Nephron progenitor cell (in vitro differentiated cells): ENCODE measurements at regions not wholly inside any gene's neighbourhood (a gene's known extent, or its start where the extent isn't known, plus 50 kb on each side); places are given as distances from the start of the nearest gene placed in this dataset.

ENCODE experiments used
- DNase-seq: peaks from one replicate; pipeline ENCODE4 v3.0.0; 2021
- H3K27ac Mint-ChIP-seq: 2 replicates; pipeline ENCODE4 v1.8.0; 2021; ENCODE audit warnings: mild to moderate bottlenecking, moderate library complexity, mixed read lengths
- H3K27me3 Mint-ChIP-seq: 2 replicates; pipeline ENCODE4 v1.8.0; 2021; ENCODE audit warnings: mild to moderate bottlenecking, low read depth, mixed read lengths; ENCODE audit not compliant: poor library complexity
- H3K36me3 Mint-ChIP-seq: 2 replicates; pipeline ENCODE4 v1.8.0; 2021; ENCODE audit warnings: low read depth, mixed read lengths
- H3K4me1 Mint-ChIP-seq: 2 replicates; pipeline ENCODE4 v1.8.0; 2021; ENCODE audit warnings: mixed read lengths
- H3K4me3 Mint-ChIP-seq: 2 replicates; pipeline ENCODE4 v1.8.0; 2021; ENCODE audit warnings: mild to moderate bottlenecking, moderate library complexity, mixed read lengths
- H3K9me3 Mint-ChIP-seq: 2 replicates; pipeline ENCODE4 v1.8.0; 2021; ENCODE audit warnings: mild to moderate bottlenecking, moderate library complexity, mixed read lengths
- CTCF ChIP-seq: fragments of 200-600 bp; sonication (generic); IDR thresholded peaks from 2 replicates; pipeline ENCODE4 v1.5.0; 2021; ENCODE audit warnings: antibody characterized with exemption

DNA sequence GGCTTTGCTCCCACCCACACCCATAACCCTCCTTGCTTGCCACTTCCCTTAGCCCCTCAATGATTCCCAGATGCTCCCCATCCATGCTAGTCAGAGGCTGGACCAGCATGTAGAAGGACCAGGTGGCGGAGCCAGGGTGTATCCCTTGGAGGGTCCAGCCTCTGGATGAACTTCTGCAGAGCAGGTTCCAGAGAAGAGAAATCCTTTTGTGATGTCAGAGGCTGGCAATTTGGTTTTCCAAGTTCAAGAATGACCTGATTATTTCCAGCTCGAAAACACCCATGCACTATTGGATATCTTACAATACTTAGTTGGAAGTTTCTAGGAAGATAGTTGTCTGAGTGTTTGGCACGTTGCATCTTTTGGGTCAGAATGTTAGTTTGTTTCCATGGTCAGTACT is 168.3 kb upstream of the RPS6KA3 start:
- H3K4me1 Mint-ChIP-seq = peaks cover 11% of the 10 kb centered on the region
- no peak overlapping the region for H3K4me3 Mint-ChIP-seq
- DNase-seq = no peak
- peaks cover 13% of the 10 kb centered on the region for H3K9me3 Mint-ChIP-seq
- H3K36me3 Mint-ChIP-seq = no peaks in the 10 kb centered on the region
- H3K27me3 Mint-ChIP-seq = no peaks in the 10 kb centered on the region
- no peak for TF ChIP-seq CTCF
- no peak overlapping the region for H3K27ac Mint-ChIP-seq

DNA sequence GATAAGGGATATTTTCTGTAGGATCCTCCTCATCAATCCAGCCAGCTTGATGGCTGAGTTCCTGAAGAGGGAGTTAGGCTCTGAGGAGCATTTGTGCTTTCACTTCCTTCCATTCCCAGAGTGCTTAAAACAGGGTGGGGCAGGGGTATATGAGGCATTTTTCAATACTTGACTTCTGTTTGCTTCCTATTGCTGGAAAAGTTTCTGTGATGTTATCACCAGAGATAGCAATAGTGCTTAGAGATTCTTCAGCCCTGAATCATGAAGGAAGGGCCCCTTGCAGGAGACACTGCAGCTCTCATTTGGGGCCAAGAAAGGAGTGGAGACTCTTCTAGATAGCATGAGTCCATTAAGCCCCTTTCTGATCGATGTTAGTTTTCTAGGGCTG is 166.7 kb upstream of the RPS6KA3 start:
- Mint-ChIP-seq H3K36me3 (no peaks in the 10 kb centered on the region), H3K27me3 (no peaks in the 10 kb centered on the region), H3K4me1 (peaks cover 7% of the 10 kb centered on the region), H3K9me3 (peaks cover 24% of the 10 kb centered on the region), H3K27ac (no peak overlapping the region), H3K4me3 (no peak overlapping the region)
- DNase-seq = no peak
- TF ChIP-seq CTCF = no peak

DNA sequence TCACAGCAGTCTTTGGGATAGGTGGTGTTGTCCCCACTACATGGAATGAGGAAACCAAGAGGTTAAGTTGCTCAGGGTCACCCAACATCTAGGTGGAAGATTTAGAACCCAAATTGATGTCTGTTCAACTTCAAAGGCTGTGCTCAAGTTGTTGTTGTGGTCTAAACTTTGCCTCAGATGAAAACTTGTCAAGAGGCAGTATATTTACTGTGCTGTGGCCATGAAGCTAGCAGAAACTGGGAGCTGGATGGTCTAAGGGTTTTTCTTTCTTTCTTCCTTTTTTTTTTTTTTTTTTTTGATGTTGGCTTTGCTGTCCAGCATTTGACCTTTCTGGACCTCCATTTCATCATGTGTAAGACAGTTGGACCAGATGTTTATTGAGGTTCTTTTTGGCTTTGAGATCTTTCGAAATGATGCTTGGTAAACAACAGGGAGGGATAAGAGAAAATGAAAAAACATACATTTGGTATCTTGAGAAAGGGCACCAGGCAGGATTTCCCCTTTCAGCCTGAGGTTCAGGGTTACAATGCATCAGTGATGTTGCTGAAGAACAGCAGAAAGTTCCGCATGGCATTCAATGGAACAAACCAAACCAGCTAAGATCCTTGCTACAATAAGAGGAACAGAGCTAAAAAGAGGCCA is 166.2 kb upstream of the RPS6KA3 start:
- no peak overlapping the region for H3K27ac Mint-ChIP-seq
- H3K27me3 Mint-ChIP-seq = no peaks in the 10 kb centered on the region
- no peak overlapping the region for H3K4me3 Mint-ChIP-seq
- peaks cover 21% of the 10 kb centered on the region for H3K9me3 Mint-ChIP-seq
- no peaks in the 10 kb centered on the region for H3K36me3 Mint-ChIP-seq
- no peak for DNase-seq
- peaks cover 7% of the 10 kb centered on the region for H3K4me1 Mint-ChIP-seq
- no peak for TF ChIP-seq CTCF

- Mint-ChIP-seq H3K27me3 (no peaks in the 10 kb centered on the region), H3K9me3 (peaks cover 23% of the 10 kb centered on the region), H3K4me3 (no peak overlapping the region), H3K4me1 (peaks cover 7% of the 10 kb centered on the region), H3K36me3 (no peaks in the 10 kb centered on the region), H3K27ac (no peak overlapping the region)
- TF ChIP-seq CTCF = no peak
- DNase-seq = no peak
These were observed 165.3 kb upstream of the RPS6KA3 start for GRCh38 chrX:20432048-20432447.

GRCh38 chrX:20431486-20431885 is 164.8 kb upstream of the RPS6KA3 start:
- Mint-ChIP-seq H3K4me1 (peaks cover 7% of the 10 kb centered on the region), H3K9me3 (peaks cover 25% of the 10 kb centered on the region), H3K27ac (no peak overlapping the region), H3K36me3 (no peaks in the 10 kb centered on the region), H3K27me3 (no peaks in the 10 kb centered on the region), H3K4me3 (no peak overlapping the region)
- no peak for DNase-seq
- no peak for TF ChIP-seq CTCF

- Mint-ChIP-seq H3K4me3 (no peak overlapping the region), H3K4me1 (no peaks in the 10 kb centered on the region), H3K27ac (no peak overlapping the region), H3K36me3 (no peaks in the 10 kb centered on the region), H3K27me3 (peaks cover 2% of the 10 kb centered on the region), H3K9me3 (peaks cover 46% of the 10 kb centered on the region)
- no peak for TF ChIP-seq CTCF
- DNase-seq = no peak
These were observed 160.6 kb upstream of the RPS6KA3 start for GRCh38 chrX:20427173-20427770.
